Activated CD4-positive, alpha-beta T cell treated with anti-CD3 and anti-CD28 coated beads for 24 hours (primary cell): ENCODE measurements at regions not wholly inside any gene's neighbourhood (a gene's known extent, or its start where the extent isn't known, plus 50 kb on each side); places are given as distances from the start of the nearest gene placed in this dataset.

Source experiments
- DNase-seq, 2 donors: peaks; one replicate each; pipeline ENCODE4 v3.0.0-alpha.2; 2020; ENCODE audit warnings: low read depth in 2 of 2

GRCh38 chr10:29962166-29962850, 97.1 kb downstream of the JCAD start:
- DNase-seq = no peak

- no peak for DNase-seq
These were observed 98.0 kb downstream of the JCAD start for GRCh38 chr10:29961351-29961750.

GRCh38 chr10:29960261-29960660, 99.1 kb downstream of the JCAD start:
- DNase-seq = no peak

GRCh38 chr10:29959586-29959985, 99.8 kb downstream of the JCAD start:
- DNase-seq = no peak

- no peak for DNase-seq
These were observed 100.9 kb downstream of the JCAD start for GRCh38 chr10:29958440-29958839.

GRCh38 chr10:29957907-29958331, 101.5 kb downstream of the JCAD start:
- no peak for DNase-seq

GRCh38 chr10:29957236-29957635, 102.2 kb downstream of the JCAD start:
- no peak for DNase-seq

GRCh38 chr10:29956335-29956924, 103.0 kb downstream of the JCAD start:
- DNase-seq = no peak

- no peak for DNase-seq
These were observed 104.0 kb downstream of the JCAD start for GRCh38 chr10:29955329-29955935.

GRCh38 chr10:29951441-29951931, 107.9 kb downstream of the JCAD start:
- no peak for DNase-seq

- DNase-seq = no peak
These were observed 109.0 kb downstream of the JCAD start for GRCh38 chr10:29950391-29950790.

GRCh38 chr10:29949411-29950011, 109.9 kb downstream of the JCAD start:
- DNase-seq = no peak

- DNase-seq = no peak
These were observed 110.5 kb downstream of the JCAD start for GRCh38 chr10:29948881-29949355.

- no peak for DNase-seq
These were observed 111.7 kb downstream of the JCAD start for GRCh38 chr10:29947701-29948060.

- DNase-seq = no peak
These were observed 112.3 kb downstream of the JCAD start for GRCh38 chr10:29946953-29947700.

GRCh38 chr10:29946614-29946952, 112.8 kb downstream of the JCAD start:
- DNase-seq = no peak

GRCh38 chr10:29941476-29941875, 117.9 kb downstream of the JCAD start:
- DNase-seq = no peak

- no peak for DNase-seq
These were observed 126.4 kb downstream of the JCAD start for GRCh38 chr10:29932991-29933390.

- DNase-seq = no peak
These were observed 127.6 kb downstream of the JCAD start for GRCh38 chr10:29931833-29932232.

GRCh38 chr10:29929006-29929405, 130.4 kb downstream of the JCAD start:
- no peak for DNase-seq

- DNase-seq = no peak
These were observed 132.7 kb downstream of the JCAD start for GRCh38 chr10:29926693-29927048.
